NCI-H774 (cell line): ENCODE measurements at regions not wholly inside any gene's neighbourhood (a gene's known extent, or its start where the extent isn't known, plus 50 kb on each side); places are given as distances from the start of the nearest gene placed in this dataset.

Experiments
- DNase-seq: peaks from one replicate; lab custom pipeline; 2025; lab: John Stamatoyannopoulos, UW

- DNase-seq: no peak
These were observed 650.6 kb upstream of the NUDT12 start for GRCh38 chr5:104213216-104213615.

GRCh38 chr5:104199771-104200170 is 637.2 kb upstream of the NUDT12 start:
- no peak for DNase-seq

- no peak for DNase-seq
These were observed 635.6 kb upstream of the NUDT12 start for GRCh38 chr5:104198156-104198555.

GRCh38 chr5:104189909-104190308 is 627.3 kb upstream of the NUDT12 start:
- no peak for DNase-seq

- DNase-seq: no peak
These were observed 626.4 kb upstream of the NUDT12 start for GRCh38 chr5:104189031-104189430.

- DNase-seq: no peak
These were observed 625.1 kb upstream of the NUDT12 start for GRCh38 chr5:104187656-104188055.

GRCh38 chr5:104186510-104186909 is 623.9 kb upstream of the NUDT12 start:
- DNase-seq: no peak

GRCh38 chr5:104186100-104186499 is 623.5 kb upstream of the NUDT12 start:
- DNase-seq: no peak

GRCh38 chr5:104184264-104184663 is 621.7 kb upstream of the NUDT12 start:
- DNase-seq: no peak

GRCh38 chr5:104178829-104179456 is 616.4 kb upstream of the NUDT12 start:
- DNase-seq: no peak

- no peak for DNase-seq
These were observed 615.5 kb upstream of the NUDT12 start for GRCh38 chr5:104178066-104178465.

- DNase-seq: no peak
These were observed 615.1 kb upstream of the NUDT12 start for GRCh38 chr5:104177651-104178050.

- no peak for DNase-seq
These were observed 610.4 kb upstream of the NUDT12 start for GRCh38 chr5:104172976-104173375.

- no peak for DNase-seq
These were observed 609.5 kb upstream of the NUDT12 start for GRCh38 chr5:104171958-104172690.

GRCh38 chr5:104170926-104171325 is 608.3 kb upstream of the NUDT12 start:
- no peak for DNase-seq

- no peak for DNase-seq
These were observed 584.1 kb upstream of the NUDT12 start for GRCh38 chr5:104146652-104147051.

GRCh38 chr5:104139840-104140239 is 577.3 kb upstream of the NUDT12 start:
- DNase-seq: no peak

GRCh38 chr5:104130320-104130719 is 567.7 kb upstream of the NUDT12 start:
- no peak for DNase-seq

- no peak for DNase-seq
These were observed 565.8 kb upstream of the NUDT12 start for GRCh38 chr5:104128348-104128747.

GRCh38 chr5:104126980-104127379 is 564.4 kb upstream of the NUDT12 start:
- no peak for DNase-seq

GRCh38 chr5:104119529-104119928 is 556.9 kb upstream of the NUDT12 start:
- no peak for DNase-seq

GRCh38 chr5:104111632-104112031 is 549.0 kb upstream of the NUDT12 start:
- DNase-seq: no peak

GRCh38 chr5:104096451-104096850 is 533.9 kb upstream of the NUDT12 start:
- no peak for DNase-seq

GRCh38 chr5:104095527-104095926 is 532.9 kb upstream of the NUDT12 start:
- no peak for DNase-seq
